B cell (primary cell): ENCODE measurements at regions not wholly inside any gene's neighbourhood (a gene's known extent, or its start where the extent isn't known, plus 50 kb on each side); places are given as distances from the start of the nearest gene placed in this dataset.

Source experiments
- ATAC-seq: fragments of 200-7000 bp; cut with Tn5 transposase; one replicate; pipeline ENCODE4 v1.10.0; 2021; ENCODE audit warnings: low read depth, mild to moderate bottlenecking, moderate number of reproducible peaks, moderate library complexity
- CTCF ChIA-PET: fragments of 350-600 bp; sonication (Branson Sonifier 250); formaldehyde crosslinking; loops from one replicate; lab custom pipeline; 2021; ENCODE audit warnings: antibody characterized with exemption, inconsistent platforms; lab: Charles Lee
- POLR2A ChIA-PET: fragments of 350-600 bp; sonication (Branson Sonifier 250); formaldehyde crosslinking; loops from one replicate; lab custom pipeline; 2021; ENCODE audit warnings: antibody characterized with exemption; lab: Charles Lee
- DNase-seq: peaks from one replicate; pipeline ENCODE4 v3.0.0; 2013
- H2AFZ ChIP-seq: 2 replicates; pipeline ENCODE4 v1.6.1; 2012; ENCODE audit warnings: mild to moderate bottlenecking, low read depth, low read length; ENCODE audit not compliant: insufficient read depth, poor library complexity, severe bottlenecking
- H3K27ac ChIP-seq, 2 donors: 1 replicate in 1 of 2; 2 replicates in 1 of 2; pipeline ENCODE4 v1.5.1; 2012 to 2013; ENCODE audit warnings: low read length in 2 of 2, mild to moderate bottlenecking in 2 of 2, moderate library complexity in 1 of 2
- H3K27me3 ChIP-seq, 4 experiments: fragments of 200-600 bp in 1 of 4; sonication (generic) in 1 of 4; replicated peaks in 1 of 4; 1 replicate in 2 of 4; 2 replicates in 2 of 4; pipeline versions ENCODE4 v1.6.1 to v1.7.0; 2013 to 2016; ENCODE audit warnings: low read length in 3 of 4, mild to moderate bottlenecking in 2 of 4, mixed read lengths in 1 of 4, moderate library complexity in 1 of 4; ENCODE audit not compliant: insufficient read depth in 4 of 4, control insufficient read depth in 3 of 4; ENCODE audit errors: control extremely low read depth in 1 of 4
- H3K36me3 ChIP-seq, 2 experiments: replicated peaks in 1 of 2; 1 replicate in 1 of 2; 2 replicates in 1 of 2; pipeline versions ENCODE4 v1.6.1 to v1.7.1; 2013; ENCODE audit warnings: low read length in 1 of 2; ENCODE audit not compliant: insufficient read depth in 2 of 2, control insufficient read depth in 1 of 2; ENCODE audit errors: control extremely low read depth in 1 of 2, extremely low read depth in 1 of 2
- H3K4me1 ChIP-seq, 2 donors: fragments of 200-600 bp in 1 of 2; sonication (generic) in 1 of 2; 1 replicate in 1 of 2; 2 replicates in 1 of 2; pipeline versions ENCODE4 v1.5.1 to v1.6.1; 2013 to 2017; ENCODE audit warnings: low read length in 2 of 2; ENCODE audit not compliant: control insufficient read depth in 2 of 2, insufficient read depth in 2 of 2
- H3K4me2 ChIP-seq: replicated peaks from 2 replicates; pipeline ENCODE3; 2012; ENCODE audit warnings: mild to moderate bottlenecking, low read depth, low read length; ENCODE audit not compliant: poor library complexity, severe bottlenecking
- H3K4me3 ChIP-seq, 5 experiments: fragments of 200-600 bp in 1 of 5; sonication (generic) in 1 of 5; 1 replicate in 3 of 5; 2 replicates in 2 of 5; pipeline versions ENCODE4 v1.5.1 to v1.7.0; 2011 to 2016; ENCODE audit warnings: low read length in 4 of 5, mild to moderate bottlenecking in 4 of 5, low read depth in 2 of 5, control low read depth in 1 of 5, moderate library complexity in 1 of 5; ENCODE audit not compliant: insufficient read depth in 1 of 5; ENCODE audit errors: control extremely low read depth in 1 of 5, extremely low read depth in 1 of 5
- H3K79me2 ChIP-seq: fragments of 200-600 bp; sonication (generic); one replicate; pipeline ENCODE4 v1.6.0; 2016; ENCODE audit warnings: low read length; ENCODE audit not compliant: control insufficient read depth, insufficient read depth
- H3K9ac ChIP-seq: fragments of 200-600 bp; sonication (generic); 2 replicates; pipeline ENCODE4 v1.6.1; 2017; ENCODE audit warnings: mild to moderate bottlenecking, low read length, moderate library complexity
- H3K9me3 ChIP-seq, 3 donors: one replicate each; pipeline versions ENCODE4 v1.6.1 to v1.7.1; 2013; ENCODE audit warnings: low read length in 2 of 3; ENCODE audit not compliant: control insufficient read depth in 2 of 3, insufficient read depth in 1 of 3; ENCODE audit errors: control extremely low read depth in 1 of 3
- H4K20me1 ChIP-seq: 2 replicates; pipeline ENCODE4 v1.6.0; 2012; ENCODE audit warnings: mild to moderate bottlenecking, low read length; ENCODE audit not compliant: insufficient read depth, control insufficient read depth, poor library complexity, severe bottlenecking
- H3K27ac Mint-ChIP-seq: one replicate; pipeline ENCODE4 v1.8.0; 2021; ENCODE audit warnings: mixed read lengths
- H3K27me3 Mint-ChIP-seq: one replicate; pipeline ENCODE4 v1.8.0; 2021; ENCODE audit warnings: mixed read lengths
- H3K4me1 Mint-ChIP-seq: one replicate; pipeline ENCODE4 v1.8.0; 2021; ENCODE audit warnings: mixed read lengths
- H3K4me3 Mint-ChIP-seq: one replicate; pipeline ENCODE4 v1.8.0; 2021; ENCODE audit warnings: mixed read lengths
- H3K9me3 Mint-ChIP-seq: one replicate; pipeline ENCODE4 v1.8.0; 2022; ENCODE audit warnings: mixed read lengths; ENCODE audit not compliant: insufficient read depth
- EZH2 ChIP-seq: IDR thresholded peaks from 2 replicates; pipeline ENCODE4 v1.6.1; 2012; ENCODE audit warnings: borderline replicate concordance, low read depth, mild to moderate bottlenecking, moderate library complexity, low read length; ENCODE audit not compliant: insufficient read depth, poor library complexity, severe bottlenecking
- WGBS: methylation state at CpG from one replicate; pipeline ENCODE4 v1.1.5; 2013; ENCODE audit warnings: missing lambda C conversion rate; ENCODE audit not compliant: insufficient coverage; 5-methylcytosine and 5-hydroxymethylcytosine counted together
- intact Hi-C: fragments of 100-400 bp; cut with micrococcal nuclease; formaldehyde crosslinking; loops from one replicate; pipeline ENCODE4 v1.10.0; 2022
- TF ChIP-seq, protein P1 (sequence below): fragments of 200-600 bp; IDR thresholded peaks from one replicate; pipeline ENCODE4 v1.8.0; 2022; ENCODE audit warnings: antibody characterized with exemption, mild to moderate bottlenecking

DNA sequence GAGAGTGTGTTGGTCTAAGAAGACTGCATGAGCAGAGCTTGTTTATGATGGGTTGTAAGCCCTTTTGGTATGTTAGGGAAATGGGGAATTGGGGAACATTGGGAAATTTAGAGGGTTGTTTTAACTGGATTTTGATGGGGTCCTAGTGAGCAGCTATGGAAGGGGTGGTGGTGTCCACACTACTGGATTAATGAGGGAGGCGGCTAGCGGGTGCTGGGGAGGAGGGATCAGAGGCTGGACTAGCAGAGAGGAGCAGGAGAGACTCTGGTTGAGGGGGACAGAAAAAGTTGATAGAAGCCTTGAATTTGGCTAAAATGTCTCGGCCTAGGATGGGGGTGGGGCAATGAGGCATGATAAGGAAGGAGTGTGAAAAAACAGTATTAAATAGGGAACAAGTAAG lies 1369.1 kb downstream of the UQCRFS1 start:
- Histone ChIP-seq H3K36me3 (no peaks in the 10 kb centered on the region), H3K9me3 (peaks cover 1 to 42% (median 28%) of the 10 kb centered on the region in 3 donors), H3K27ac (no peak overlapping the region), H3K9ac (no peak overlapping the region), H3K4me2 (no peak overlapping the region), H3K79me2 (no peaks in the 10 kb centered on the region), H3K4me3 (no peak overlapping the region), H2AFZ (no peak overlapping the region), H3K27me3 (no peaks in the 10 kb centered on the region), H4K20me1 (no peaks in the 10 kb centered on the region), H3K4me1 (no peaks in the 10 kb centered on the region)
- no peak for DNase-seq
- H3K4me3 Mint-ChIP-seq = no peak overlapping the region
- no peak for ATAC-seq
- H3K27me3 Mint-ChIP-seq = no peaks in the 10 kb centered on the region
- peaks cover 35% of the 10 kb centered on the region for H3K9me3 Mint-ChIP-seq
- no peaks in the 10 kb centered on the region for H3K4me1 Mint-ChIP-seq
- ChIA-PET POLR2A (no interaction called here), CTCF (no interaction called here)
- H3K27ac Mint-ChIP-seq = no peak overlapping the region
- 100% methylated on average over 2 of the region's 3 CpGs for WGBS
- intact Hi-C loops = no loop called here
- no peak for TF ChIP-seq EZH2
- TF ChIP-seq, protein P1, sequence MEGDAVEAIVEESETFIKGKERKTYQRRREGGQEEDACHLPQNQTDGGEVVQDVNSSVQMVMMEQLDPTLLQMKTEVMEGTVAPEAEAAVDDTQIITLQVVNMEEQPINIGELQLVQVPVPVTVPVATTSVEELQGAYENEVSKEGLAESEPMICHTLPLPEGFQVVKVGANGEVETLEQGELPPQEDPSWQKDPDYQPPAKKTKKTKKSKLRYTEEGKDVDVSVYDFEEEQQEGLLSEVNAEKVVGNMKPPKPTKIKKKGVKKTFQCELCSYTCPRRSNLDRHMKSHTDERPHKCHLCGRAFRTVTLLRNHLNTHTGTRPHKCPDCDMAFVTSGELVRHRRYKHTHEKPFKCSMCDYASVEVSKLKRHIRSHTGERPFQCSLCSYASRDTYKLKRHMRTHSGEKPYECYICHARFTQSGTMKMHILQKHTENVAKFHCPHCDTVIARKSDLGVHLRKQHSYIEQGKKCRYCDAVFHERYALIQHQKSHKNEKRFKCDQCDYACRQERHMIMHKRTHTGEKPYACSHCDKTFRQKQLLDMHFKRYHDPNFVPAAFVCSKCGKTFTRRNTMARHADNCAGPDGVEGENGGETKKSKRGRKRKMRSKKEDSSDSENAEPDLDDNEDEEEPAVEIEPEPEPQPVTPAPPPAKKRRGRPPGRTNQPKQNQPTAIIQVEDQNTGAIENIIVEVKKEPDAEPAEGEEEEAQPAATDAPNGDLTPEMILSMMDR = no peak

DNA sequence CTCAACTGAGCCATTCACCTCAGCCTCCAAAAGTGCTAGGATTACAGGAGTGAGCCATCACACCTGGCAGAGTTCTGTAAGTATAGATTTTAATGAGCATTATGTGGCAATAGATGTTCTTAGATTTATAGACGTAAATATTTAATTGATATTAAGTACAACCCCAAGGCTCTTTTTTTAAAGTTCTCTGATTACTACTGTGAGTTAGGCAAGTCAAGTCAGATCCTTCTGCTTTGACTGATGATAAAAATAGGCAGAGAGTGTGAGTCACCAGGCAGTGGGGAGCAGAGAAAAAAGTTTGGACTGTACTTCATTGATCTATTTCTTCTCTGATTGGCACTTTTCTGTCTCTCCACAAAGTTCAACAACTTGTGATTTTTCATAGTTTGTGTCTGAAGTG lies 1379.9 kb downstream of the UQCRFS1 start:
- H3K9me3 Mint-ChIP-seq = no peaks in the 10 kb centered on the region
- no peak for ATAC-seq
- Histone ChIP-seq H3K4me2 (no peak overlapping the region), H3K4me3 (no peak overlapping the region), H4K20me1 (no peaks in the 10 kb centered on the region), H3K9ac (no peak overlapping the region), H3K36me3 (no peaks in the 10 kb centered on the region), H3K4me1 (no peaks in the 10 kb centered on the region), H3K27ac (no peak overlapping the region), H2AFZ (no peak overlapping the region), H3K27me3 (no peaks in the 10 kb centered on the region), H3K9me3 (peaks cover 0 to 1% (median 0%) of the 10 kb centered on the region in 3 donors), H3K79me2 (no peaks in the 10 kb centered on the region)
- no peak for DNase-seq
- POLR2A ChIA-PET = no interaction called here
- no CpG with 5 or more reads among the region's 1 CpG for WGBS
- intact Hi-C loops = no loop called here
- no peaks in the 10 kb centered on the region for H3K27me3 Mint-ChIP-seq
- TF ChIP-seq, protein P1 = no peak
- TF ChIP-seq EZH2 = no peak
- no peak overlapping the region for H3K4me3 Mint-ChIP-seq
- CTCF ChIA-PET = no interaction called here
- H3K27ac Mint-ChIP-seq = no peak overlapping the region
- H3K4me1 Mint-ChIP-seq = peaks cover 9% of the 10 kb centered on the region
